ENCODE measurements at regions not wholly inside any gene's neighbourhood (a gene's known extent, or its start where the extent isn't known, plus 50 kb on each side); places are given as distances from the start of the nearest gene placed in this dataset.

DNA sequence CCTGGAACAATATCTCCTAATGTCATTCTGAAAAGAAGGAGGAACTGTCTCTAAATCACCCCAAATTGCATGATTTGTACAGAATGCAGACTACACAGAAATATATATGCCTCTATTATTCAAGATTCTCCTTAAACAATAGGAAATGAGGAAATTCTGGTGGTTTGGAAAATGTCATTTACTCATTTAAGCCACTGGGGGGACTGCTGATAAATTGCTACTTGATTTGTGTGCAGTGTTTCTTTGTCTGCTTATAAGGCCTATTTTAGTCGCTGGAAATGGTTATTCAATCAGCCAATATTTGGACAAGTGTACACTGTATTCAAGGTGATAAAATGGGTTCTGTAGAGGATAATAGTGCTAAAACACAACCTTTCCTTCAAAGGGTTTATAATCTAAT, 801.9 kb upstream of the CELF4 start:
- no peak for DNase-seq

GRCh38 chr18:38362286-38362792, 796.7 kb upstream of the CELF4 start:
- no peak for DNase-seq

DNA sequence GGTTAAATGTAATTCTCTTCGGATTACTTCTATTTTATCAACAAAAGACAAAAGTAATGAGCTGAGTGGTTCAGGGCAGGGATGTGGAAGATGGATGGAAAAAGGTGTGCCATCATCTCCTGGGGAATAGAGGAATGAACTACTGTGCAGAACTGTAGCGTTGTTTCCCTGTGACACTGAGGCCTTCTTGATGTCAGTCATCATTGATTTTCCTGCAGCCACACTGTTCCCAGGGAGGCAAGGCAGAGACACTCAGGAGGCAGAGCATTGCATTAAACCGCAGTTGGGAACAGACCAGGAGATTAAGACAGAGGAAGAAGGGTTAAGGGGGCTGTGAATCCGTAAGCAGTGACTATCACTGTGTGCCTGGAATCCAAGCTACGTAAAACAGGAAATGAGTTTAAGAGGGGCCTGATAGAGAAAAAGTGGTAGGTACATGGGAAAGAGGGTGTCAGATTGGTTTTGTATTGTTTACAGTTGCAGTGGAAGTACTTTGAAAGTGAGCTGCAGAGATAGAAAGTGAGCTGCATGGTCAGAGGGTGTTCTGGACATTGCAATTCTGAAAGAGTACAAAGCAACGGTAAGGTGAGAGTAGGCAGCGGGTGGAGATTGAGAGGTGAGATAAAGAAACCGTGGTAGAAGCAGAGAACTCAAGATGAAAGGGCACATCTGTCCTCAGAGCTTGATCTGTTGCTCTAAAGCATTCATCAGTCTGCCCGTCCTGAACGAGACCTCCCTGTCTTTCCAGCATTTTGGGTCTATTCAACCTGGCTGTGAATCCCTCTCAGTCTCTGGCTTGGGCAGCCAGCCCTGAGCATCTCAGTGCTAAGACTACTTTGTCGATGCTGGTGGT, 793.4 kb upstream of the CELF4 start:
- DNase-seq = no peak

DNA sequence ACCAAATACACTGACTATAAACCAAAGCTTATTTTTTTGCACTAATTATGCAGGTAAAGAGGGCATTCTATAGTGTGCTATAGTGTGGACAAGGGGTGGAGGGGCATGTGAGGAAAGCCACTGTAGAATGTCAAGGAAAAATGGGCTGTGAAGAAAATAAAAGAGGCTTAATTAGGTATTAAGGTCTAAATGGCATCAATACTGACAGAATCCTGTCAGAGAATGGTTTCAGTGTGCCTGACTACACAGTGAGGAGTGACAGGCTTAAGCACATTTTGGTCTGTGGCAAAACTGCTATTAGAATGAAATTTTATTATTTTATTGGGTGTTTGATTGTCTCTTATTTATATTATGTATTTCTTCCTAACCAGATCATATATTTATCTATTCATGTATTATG, 787.6 kb upstream of the CELF4 start:
- no peak for DNase-seq

DNA sequence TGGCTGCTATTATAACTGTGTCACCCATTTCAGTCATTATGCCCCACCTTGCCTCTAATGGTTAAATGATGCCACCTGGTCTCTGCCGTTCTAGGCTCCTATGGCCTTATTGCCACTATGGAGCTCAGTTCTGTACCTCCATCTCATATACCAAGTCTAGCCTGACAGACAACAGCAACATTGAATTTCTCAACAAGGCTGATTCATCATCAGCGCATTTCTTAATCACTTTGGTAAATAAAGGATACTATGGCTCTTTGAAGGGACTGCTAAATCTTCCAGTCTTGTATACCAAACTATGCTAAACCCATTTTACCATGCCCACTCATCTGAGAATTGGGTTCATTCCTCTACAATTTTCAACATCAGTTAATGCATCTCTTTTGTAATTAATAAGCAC, 784.5 kb upstream of the CELF4 start:
- DNase-seq = no peak

- DNase-seq = no peak
Observed at GRCh38 chr18:38330573-38330972, 765.0 kb upstream of the CELF4 start.

DNA sequence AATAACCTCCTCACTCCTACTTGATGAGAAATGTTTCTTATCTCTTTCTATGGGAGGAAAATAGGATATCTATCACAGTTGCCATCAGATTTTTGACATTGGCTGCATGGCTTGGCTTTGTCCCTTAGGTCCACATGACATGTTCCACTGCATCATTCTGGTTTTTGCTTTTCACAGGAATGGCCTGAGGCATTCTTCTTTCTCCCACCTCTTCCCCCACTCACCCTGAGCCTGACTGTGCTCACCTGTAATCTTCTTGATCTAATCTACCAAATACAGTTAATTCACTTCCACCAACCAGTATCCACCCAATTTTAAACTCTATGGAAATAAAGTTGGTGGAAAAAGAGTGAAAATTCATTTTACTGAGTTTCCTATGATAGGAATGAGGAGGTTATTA, 763.5 kb upstream of the CELF4 start:
- DNase-seq = no peak

DNA sequence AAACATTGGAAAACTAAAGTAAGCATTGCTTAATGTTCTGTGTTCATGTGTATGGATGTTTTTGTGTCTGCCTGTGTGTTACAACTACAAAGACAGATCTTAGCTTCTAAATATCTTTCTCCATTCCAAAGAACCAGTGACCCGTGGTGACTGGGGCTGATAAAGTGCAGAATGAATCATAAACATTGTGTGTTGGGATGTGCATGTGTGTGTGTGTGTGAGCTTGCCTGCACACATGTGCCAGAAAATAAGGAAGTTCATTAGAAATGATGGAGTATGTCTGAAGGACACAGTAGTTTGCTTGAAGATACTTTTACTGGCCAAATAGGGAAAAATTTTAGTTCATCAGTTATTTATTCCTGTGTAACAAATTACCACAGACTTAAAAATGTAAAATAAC, 756.6 kb upstream of the CELF4 start:
- DNase-seq = no peak

- no peak for DNase-seq
Observed at GRCh38 chr18:38321262-38321661, 755.7 kb upstream of the CELF4 start.

GRCh38 chr18:38318416-38318815, 752.8 kb upstream of the CELF4 start:
- no peak for DNase-seq

DNA sequence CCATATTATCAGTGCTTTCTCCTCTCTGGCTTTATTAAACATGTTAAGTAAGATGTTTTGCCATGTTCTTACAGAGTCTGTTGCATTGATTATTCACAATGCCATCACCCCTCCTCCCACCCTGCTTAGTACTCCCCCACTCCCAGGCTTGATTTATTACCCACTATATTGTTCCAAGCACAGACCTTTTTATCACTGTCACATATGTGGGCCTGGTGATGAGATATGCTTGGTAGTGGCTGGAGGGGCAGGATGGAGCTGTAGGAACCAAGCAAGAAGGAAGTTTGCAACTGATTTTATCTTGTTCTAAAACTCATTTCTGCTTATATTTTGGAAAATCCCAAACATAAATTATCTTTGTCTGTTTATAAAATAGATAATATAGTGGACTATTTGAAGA, 748.2 kb upstream of the CELF4 start:
- no peak for DNase-seq

DNA sequence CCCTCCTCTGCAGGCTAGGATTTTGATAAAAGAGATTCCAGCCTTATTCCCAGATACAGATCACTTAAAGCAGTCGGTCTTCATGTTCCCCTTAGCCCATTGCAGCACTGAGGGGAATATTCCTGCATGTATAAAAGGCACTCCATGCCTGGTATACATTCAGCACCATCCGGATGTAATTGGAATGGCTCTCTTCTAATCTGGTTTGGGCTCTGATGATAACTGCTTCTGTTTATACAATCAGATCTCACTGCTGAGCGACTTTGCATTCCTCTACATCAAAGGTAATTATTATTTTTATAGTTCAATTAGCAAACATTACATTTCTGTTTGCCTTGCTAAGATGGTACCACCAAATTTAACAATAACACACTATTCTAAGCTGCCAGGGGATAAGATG, 746.9 kb upstream of the CELF4 start:
- no peak for DNase-seq

DNA sequence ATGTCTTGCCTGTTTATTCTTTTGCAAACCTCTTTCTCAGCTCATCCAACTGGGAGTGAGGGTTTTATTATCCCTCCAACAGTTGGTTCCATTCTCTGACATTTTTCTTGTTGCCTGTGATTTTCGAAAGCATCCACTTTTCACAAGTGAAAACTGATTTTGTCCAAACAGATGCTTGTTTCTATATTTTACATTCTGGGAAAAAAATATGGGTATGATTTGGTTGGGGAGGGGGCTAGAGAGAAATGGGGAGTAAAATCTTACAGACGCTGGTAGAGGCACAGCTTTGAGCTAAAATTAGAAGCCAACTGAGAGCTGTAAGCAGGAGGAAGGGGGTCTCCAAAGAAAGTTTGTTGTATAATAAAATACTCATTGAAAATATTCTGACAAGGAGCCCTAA, 745.3 kb upstream of the CELF4 start:
- no peak for DNase-seq

DNA sequence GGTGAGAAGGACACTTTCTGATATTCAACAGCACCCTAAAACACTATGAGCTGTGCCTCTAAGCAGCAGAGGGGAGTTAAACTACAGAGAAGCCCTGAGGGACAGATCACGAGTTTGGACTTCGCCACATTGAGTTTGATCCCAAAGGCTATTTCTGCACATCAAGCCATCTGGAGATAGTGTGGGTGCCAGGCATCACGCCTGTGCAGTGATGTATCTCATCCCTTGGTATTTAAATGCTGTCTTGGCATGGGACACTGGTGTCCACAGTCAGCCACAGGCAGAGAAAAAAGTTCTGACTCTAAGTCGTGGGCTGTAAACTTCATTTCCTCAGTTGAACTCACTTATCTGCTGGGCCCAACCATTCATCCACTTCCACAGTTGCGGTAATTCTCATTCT, 742.3 kb upstream of the CELF4 start:
- DNase-seq = no peak

DNA sequence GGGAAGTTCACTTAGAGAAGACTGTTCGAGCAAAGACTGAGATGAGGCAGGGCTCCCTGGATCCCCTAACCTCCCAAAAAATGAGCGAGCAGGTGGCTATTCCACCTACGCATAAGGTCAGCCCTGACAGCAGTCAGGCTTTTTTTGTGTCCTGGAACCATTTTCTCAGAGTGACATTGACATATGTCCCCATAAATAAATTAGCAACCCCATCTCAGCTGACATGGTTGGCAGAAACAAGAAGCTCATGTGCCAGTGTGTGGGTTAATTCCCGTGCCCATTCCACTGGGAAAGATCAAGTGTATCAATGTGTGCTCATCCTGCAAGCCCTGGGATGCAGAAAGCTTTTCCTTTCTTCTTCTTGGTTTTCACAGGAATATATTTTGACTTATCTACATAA, 740.4 kb upstream of the CELF4 start:
- no peak for DNase-seq

GRCh38 chr18:38301621-38302020, 736.0 kb upstream of the CELF4 start:
- DNase-seq = no peak

GRCh38 chr18:38297910-38298309, 732.3 kb upstream of the CELF4 start:
- no peak for DNase-seq

DNA sequence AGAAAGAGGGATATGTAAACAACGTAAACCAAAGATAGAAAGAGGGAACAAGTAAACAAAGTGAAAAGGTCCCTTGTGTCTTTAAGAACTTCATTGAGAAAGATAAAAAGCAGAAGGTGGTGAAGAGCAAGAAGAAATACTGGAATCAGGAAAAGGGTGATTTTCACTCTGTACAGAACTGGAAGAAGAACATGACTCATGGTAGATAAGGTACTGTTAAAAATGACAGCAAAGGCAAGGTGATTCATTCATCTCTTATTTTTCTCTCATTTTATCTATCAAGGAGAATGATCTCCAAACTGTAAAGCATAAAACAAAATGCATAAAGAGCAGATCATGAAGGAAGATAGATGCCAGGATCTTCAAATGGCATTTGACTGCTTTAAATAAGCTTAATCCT, 724.6 kb upstream of the CELF4 start:
- no peak for DNase-seq

DNA sequence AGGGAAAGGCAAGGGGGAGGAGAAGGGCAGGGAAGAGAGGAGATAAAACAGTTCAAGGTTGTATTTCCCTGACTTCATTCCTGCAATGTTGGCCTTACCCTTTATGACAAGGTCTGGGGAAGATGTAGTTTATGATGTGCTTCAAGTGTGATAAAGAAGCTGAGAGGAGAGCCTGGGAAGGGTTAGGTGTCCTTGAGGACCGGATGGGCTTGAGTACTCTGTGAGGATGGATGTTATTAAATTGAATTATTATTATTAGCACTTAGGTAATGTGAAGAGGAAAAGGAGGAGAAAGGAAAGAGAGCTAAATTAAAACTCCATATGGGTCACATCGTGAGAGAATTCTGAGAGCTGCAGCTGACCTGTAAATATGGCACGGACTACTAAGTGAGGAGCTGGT, 719.4 kb upstream of the CELF4 start:
- no peak for DNase-seq

GRCh38 chr18:38263066-38263465, 697.5 kb upstream of the CELF4 start:
- DNase-seq = no peak

GRCh38 chr18:38262661-38263060, 697.1 kb upstream of the CELF4 start:
- DNase-seq = no peak

GRCh38 chr18:38257661-38258060, 692.1 kb upstream of the CELF4 start:
- DNase-seq = no peak

DNA sequence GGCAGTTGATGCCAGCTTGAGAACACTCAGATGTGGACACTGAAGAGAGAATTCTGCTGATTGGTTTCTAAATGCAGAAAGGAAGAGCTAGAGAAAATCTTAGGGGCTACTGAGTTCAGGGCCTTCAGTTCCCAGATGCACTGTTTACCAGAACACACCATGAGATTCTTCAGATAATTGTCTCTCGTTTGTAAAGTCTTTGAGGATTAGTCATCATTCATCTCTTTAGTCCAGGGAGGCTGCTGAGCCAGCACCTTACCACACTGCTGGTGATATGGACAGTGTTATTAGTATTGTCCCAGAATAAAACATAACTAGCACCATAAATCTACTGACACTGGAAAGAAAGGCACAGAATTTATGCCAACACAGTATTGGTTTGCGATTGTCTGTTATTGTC, 690.8 kb upstream of the CELF4 start:
- no peak for DNase-seq

GRCh38 chr18:38250971-38251370, 685.4 kb upstream of the CELF4 start:
- no peak for DNase-seq

DNA sequence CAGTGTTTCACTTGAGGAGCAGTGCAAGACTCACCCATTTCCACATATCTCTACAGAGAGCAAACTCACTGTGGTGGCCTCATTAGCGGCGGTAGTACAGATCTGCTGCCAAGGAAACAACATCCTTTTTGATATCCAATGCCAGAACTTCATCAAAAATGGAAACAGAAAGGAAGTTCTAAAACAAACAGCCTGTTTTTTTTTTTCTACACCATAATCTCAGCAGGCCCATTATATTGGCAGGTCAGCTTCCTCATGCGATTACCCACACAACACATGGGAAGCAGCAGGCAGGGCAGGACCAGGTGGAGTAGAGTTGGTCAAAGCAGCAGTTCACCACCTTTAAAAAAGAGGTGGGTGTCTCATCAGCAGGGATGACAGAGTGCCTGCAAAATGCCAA, 678.9 kb upstream of the CELF4 start:
- no peak for DNase-seq

Measured in NCI-H1048 (cell line).